HG03571 (cell line): ENCODE measurements at regions not wholly inside any gene's neighbourhood (a gene's known extent, or its start where the extent isn't known, plus 50 kb on each side); places are given as distances from the start of the nearest gene placed in this dataset.

ENCODE experiments used
- ATAC-seq: cut with Tn5 transposase; IDR thresholded peaks from one replicate; pipeline ENCODE4 v1.9.1; 2021; ENCODE audit not compliant: unreplicated experiment

GRCh38 chr4:142960867-142961644, 115.0 kb upstream of the INPP4B start:
- no peak for ATAC-seq

GRCh38 chr4:142961866-142962265, 115.8 kb upstream of the INPP4B start:
- ATAC-seq: no peak

- ATAC-seq: no peak
These were observed 128.2 kb upstream of the INPP4B start for GRCh38 chr4:142974328-142974727.

GRCh38 chr4:142975618-142976017, 129.5 kb upstream of the INPP4B start:
- no peak for ATAC-seq

- no peak for ATAC-seq
These were observed 130.4 kb upstream of the INPP4B start for GRCh38 chr4:142976482-142976881.

- ATAC-seq: no peak
These were observed 131.1 kb upstream of the INPP4B start for GRCh38 chr4:142977182-142977581.

- no peak for ATAC-seq
These were observed 137.0 kb upstream of the INPP4B start for GRCh38 chr4:142983065-142983464.

- no peak for ATAC-seq
These were observed 137.5 kb upstream of the INPP4B start for GRCh38 chr4:142983589-142983988.

GRCh38 chr4:142984871-142985585, 138.9 kb upstream of the INPP4B start:
- no peak for ATAC-seq

- ATAC-seq: no peak
These were observed 168.5 kb upstream of the USP38 start for GRCh38 chr4:143016171-143016570.

- ATAC-seq: no peak
These were observed 167.5 kb upstream of the USP38 start for GRCh38 chr4:143017210-143017609.

GRCh38 chr4:143019351-143019750, 165.4 kb upstream of the USP38 start:
- ATAC-seq: no peak

- ATAC-seq: peak; percentile 77
These were observed 163.3 kb upstream of the USP38 start for GRCh38 chr4:143021384-143021783.

- ATAC-seq: peak; percentile 33
These were observed 161.3 kb upstream of the USP38 start for GRCh38 chr4:143023239-143023918.

- peak; percentile 46 for ATAC-seq
These were observed 159.5 kb upstream of the USP38 start for GRCh38 chr4:143025081-143025704.

GRCh38 chr4:143026459-143027170, 158.1 kb upstream of the USP38 start:
- no peak for ATAC-seq

GRCh38 chr4:143035661-143036060, 149.1 kb upstream of the USP38 start:
- no peak for ATAC-seq

GRCh38 chr4:143036443-143036842, 148.3 kb upstream of the USP38 start:
- ATAC-seq: no peak

GRCh38 chr4:143046454-143046853, 138.3 kb upstream of the USP38 start:
- no peak for ATAC-seq

- ATAC-seq: no peak
These were observed 137.8 kb upstream of the USP38 start for GRCh38 chr4:143046906-143047305.

- no peak for ATAC-seq
These were observed 129.7 kb upstream of the USP38 start for GRCh38 chr4:143054971-143055370.
